ENCODE measurements at regions not wholly inside any gene's neighbourhood (a gene's known extent, or its start where the extent isn't known, plus 50 kb on each side); places are given as distances from the start of the nearest gene placed in this dataset.

DNA sequence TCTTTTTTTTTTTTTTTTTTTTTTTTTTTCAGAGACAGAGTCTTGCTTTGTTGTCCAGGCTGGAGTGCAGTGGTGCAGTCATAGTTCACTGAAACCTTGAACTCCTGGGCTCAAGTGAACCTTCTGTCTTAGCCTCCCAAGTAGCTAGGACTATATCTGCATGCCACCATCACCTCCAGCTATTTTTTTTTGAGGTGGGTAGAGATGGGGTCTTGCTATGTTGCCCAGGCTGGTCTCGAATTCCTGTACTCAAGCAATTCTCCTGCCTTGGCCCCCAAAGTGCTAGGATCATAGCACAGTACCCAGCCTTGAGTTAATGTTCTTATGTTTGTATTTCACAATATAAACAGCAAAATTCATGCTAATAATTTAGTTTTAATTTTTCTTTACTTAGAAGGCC lies 62.9 kb upstream of the IGFBP2 start:
- no peaks in the 10 kb centered on the region for H3K79me2 ChIP-seq (ENCODE audit: low read depth)
- DNase-seq, result no peak
- POLR2A ChIA-PET (ENCODE audit: unreplicated experiment), result no interaction called here
- no peaks in the 10 kb centered on the region for H3K36me3 ChIP-seq (ENCODE audit: low read depth)
- no peaks in the 10 kb centered on the region for H3K9me2 ChIP-seq (ENCODE audit: insufficient read depth)
- no peaks in the 10 kb centered on the region for H4K20me1 ChIP-seq (ENCODE audit: insufficient read depth)
- TF ChIP-seq, protein P1, sequence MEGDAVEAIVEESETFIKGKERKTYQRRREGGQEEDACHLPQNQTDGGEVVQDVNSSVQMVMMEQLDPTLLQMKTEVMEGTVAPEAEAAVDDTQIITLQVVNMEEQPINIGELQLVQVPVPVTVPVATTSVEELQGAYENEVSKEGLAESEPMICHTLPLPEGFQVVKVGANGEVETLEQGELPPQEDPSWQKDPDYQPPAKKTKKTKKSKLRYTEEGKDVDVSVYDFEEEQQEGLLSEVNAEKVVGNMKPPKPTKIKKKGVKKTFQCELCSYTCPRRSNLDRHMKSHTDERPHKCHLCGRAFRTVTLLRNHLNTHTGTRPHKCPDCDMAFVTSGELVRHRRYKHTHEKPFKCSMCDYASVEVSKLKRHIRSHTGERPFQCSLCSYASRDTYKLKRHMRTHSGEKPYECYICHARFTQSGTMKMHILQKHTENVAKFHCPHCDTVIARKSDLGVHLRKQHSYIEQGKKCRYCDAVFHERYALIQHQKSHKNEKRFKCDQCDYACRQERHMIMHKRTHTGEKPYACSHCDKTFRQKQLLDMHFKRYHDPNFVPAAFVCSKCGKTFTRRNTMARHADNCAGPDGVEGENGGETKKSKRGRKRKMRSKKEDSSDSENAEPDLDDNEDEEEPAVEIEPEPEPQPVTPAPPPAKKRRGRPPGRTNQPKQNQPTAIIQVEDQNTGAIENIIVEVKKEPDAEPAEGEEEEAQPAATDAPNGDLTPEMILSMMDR (conservative IDR thresholded peaks at IDR 0.05), result no peak
- no peak for TF ChIP-seq EZH2 (IDR thresholded peaks at IDR 0.05; ENCODE audit: low read depth)
- peaks cover 8% of the 10 kb centered on the region for H3K4me1 ChIP-seq (replicated peaks; ENCODE audit: insufficient read depth)
- CTCF ChIA-PET, result no interaction called here
- no TSS peak for BruUV-seq (replicated peaks)
- H3K27ac ChIP-seq, result no peak overlapping the region
- H3K4me2 ChIP-seq, result no peak overlapping the region
- H3F3A ChIP-seq (ENCODE audit: insufficient read depth, low read depth), result no peaks in the 10 kb centered on the region; the same call in 1 of the 2 replicates
- no peak overlapping the region for H3K4me3 ChIP-seq
- H3K27me3 ChIP-seq (ENCODE audit: insufficient read depth, low read depth), result no peaks in the 10 kb centered on the region
- no peak overlapping the region for H2AFZ ChIP-seq
- intact Hi-C loops (cut with micrococcal nuclease; ENCODE audit: unreplicated experiment), result no loop called here
- peaks cover 6% of the 10 kb centered on the region; the same call in 1 of the 2 replicates for H3K9me3 ChIP-seq (ENCODE audit: insufficient read depth, low read depth)

DNA sequence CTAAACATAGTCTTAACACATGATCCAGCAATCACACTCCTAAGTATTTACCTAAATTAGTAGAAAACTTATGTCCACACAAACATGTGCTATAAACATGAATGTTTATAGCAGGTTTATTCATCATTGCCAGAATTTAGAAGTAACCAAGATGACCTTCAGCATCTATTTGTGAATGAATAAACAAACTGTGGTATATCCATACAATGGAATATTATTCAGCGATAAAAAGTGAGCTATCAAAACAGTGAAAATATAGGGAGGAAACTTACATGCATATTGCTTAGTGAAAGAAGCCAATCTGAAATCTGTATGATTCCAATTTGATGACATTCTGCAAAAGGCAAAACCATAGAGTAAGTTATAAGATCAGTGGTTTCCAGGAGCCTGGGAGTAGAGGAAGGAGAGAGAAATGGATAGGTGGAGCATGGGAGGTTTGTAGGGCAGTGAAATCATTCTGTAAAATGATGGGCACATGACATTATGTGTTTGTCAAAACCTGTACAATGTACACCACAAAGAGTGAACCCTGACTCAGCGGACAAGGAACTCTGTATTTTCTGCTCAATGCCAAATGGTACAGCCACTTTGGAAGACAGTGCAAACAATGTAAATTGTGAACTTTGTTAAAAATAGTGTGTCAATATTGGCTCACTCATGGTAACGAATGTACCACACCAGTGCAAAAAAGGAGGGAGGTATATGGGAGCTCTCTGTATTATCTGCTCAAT lies 61.9 kb upstream of the IGFBP2 start:
- Histone ChIP-seq H3K27ac (no peak overlapping the region), H3K9me2 (ENCODE audit: insufficient read depth) (no peaks in the 10 kb centered on the region), H3K9me3 (ENCODE audit: insufficient read depth, low read depth) (peaks cover 6% of the 10 kb centered on the region; the same call in 1 of the 2 replicates), H3K36me3 (ENCODE audit: low read depth) (no peaks in the 10 kb centered on the region), H3K4me2 (no peak overlapping the region), H3K4me3 (no peak overlapping the region), H4K20me1 (ENCODE audit: insufficient read depth) (no peaks in the 10 kb centered on the region), H3K4me1 (replicated peaks; ENCODE audit: insufficient read depth) (peaks cover 8% of the 10 kb centered on the region), H3K27me3 (ENCODE audit: insufficient read depth, low read depth) (no peaks in the 10 kb centered on the region), H2AFZ (no peak overlapping the region), H3K79me2 (ENCODE audit: low read depth) (no peaks in the 10 kb centered on the region), H3F3A (ENCODE audit: insufficient read depth, low read depth) (no peaks in the 10 kb centered on the region; the same call in 1 of the 2 replicates)
- ChIA-PET CTCF (no interaction called here), POLR2A (ENCODE audit: unreplicated experiment) (no interaction called here)
- DNase-seq, result no peak
- TF ChIP-seq EZH2 (IDR thresholded peaks at IDR 0.05; ENCODE audit: low read depth), result no peak
- TF ChIP-seq, protein P1 (conservative IDR thresholded peaks at IDR 0.05), result no peak
- intact Hi-C loops (cut with micrococcal nuclease; ENCODE audit: unreplicated experiment), result no loop called here
- BruUV-seq (replicated peaks), result no TSS peak

- Histone ChIP-seq H3K79me2 (ENCODE audit: low read depth) (no peaks in the 10 kb centered on the region), H3K27ac (no peak overlapping the region), H3K36me3 (ENCODE audit: low read depth) (no peaks in the 10 kb centered on the region), H2AFZ (no peak overlapping the region), H3K27me3 (ENCODE audit: insufficient read depth, low read depth) (no peaks in the 10 kb centered on the region), H4K20me1 (ENCODE audit: insufficient read depth) (no peaks in the 10 kb centered on the region), H3F3A (ENCODE audit: insufficient read depth, low read depth) (peaks cover under 1% of the 10 kb centered on the region; the same call in 1 of the 2 replicates), H3K4me2 (no peak overlapping the region), H3K4me3 (no peak overlapping the region), H3K9me2 (ENCODE audit: insufficient read depth) (no peaks in the 10 kb centered on the region), H3K9me3 (ENCODE audit: insufficient read depth, low read depth) (peaks cover 6% of the 10 kb centered on the region; the same call in 1 of the 2 replicates), H3K4me1 (replicated peaks; ENCODE audit: insufficient read depth) (peaks cover 13% of the 10 kb centered on the region)
- intact Hi-C loops (cut with micrococcal nuclease; ENCODE audit: unreplicated experiment), result no loop called here
- TF ChIP-seq, protein P1 (conservative IDR thresholded peaks at IDR 0.05), result no peak
- no peak for TF ChIP-seq EZH2 (IDR thresholded peaks at IDR 0.05; ENCODE audit: low read depth)
- no TSS peak for BruUV-seq (replicated peaks)
- DNase-seq, result no peak
- ChIA-PET POLR2A (ENCODE audit: unreplicated experiment) (no interaction called here), CTCF (no interaction called here)
Observed at GRCh38 chr2:216571909-216572513, 61.2 kb upstream of the IGFBP2 start.
